Astrocyte of the cerebellum (primary cell): ENCODE measurements at regions not wholly inside any gene's neighbourhood (a gene's known extent, or its start where the extent isn't known, plus 50 kb on each side); places are given as distances from the start of the nearest gene placed in this dataset.

Experiments
- DNase-seq: peaks from one replicate; pipeline ENCODE4 v3.0.0-alpha.2; 2011; ENCODE audit warnings: low read depth
- H3K4me3 ChIP-seq: 2 replicates; pipeline ENCODE4 v1.5.1; 2011; ENCODE audit warnings: mild to moderate bottlenecking, low read depth, low read length, moderate library complexity
- CTCF ChIP-seq: IDR thresholded peaks from 2 replicates; pipeline ENCODE4 v1.5.1; 2012; ENCODE audit warnings: low read length, low read depth, moderate library complexity, mild to moderate bottlenecking; ENCODE audit errors: missing control alignments
- in situ Hi-C: cut with HindIII; loops from 2 replicates; pipeline ENCODE4 v1.10.0; 2017; ENCODE audit warnings: low sequenced_read_pairs

GRCh38 chr6:8181951-8182845 is 79.8 kb upstream of the EEF1E1 start:
- no peak for DNase-seq
- TF ChIP-seq CTCF = no peak
- no peak overlapping the region for H3K4me3 ChIP-seq
- in situ Hi-C loops = no loop called here

GRCh38 chr6:8181160-8181881 is 79.0 kb upstream of the EEF1E1 start:
- in situ Hi-C loops = no loop called here
- no peak for DNase-seq
- TF ChIP-seq CTCF = no peak
- H3K4me3 ChIP-seq = no peak overlapping the region

- in situ Hi-C loops = no loop called here
Observed at GRCh38 chr6:8180327-8181159, 78.2 kb upstream of the EEF1E1 start.

GRCh38 chr6:8177721-8178120 is 75.4 kb upstream of the EEF1E1 start:
- in situ Hi-C loops = no loop called here
- DNase-seq = no peak
- no peak overlapping the region for H3K4me3 ChIP-seq
- TF ChIP-seq CTCF = no peak

More at GRCh38 chr6:8180327-8181159, 78.2 kb upstream of the EEF1E1 start:
- peak; percentile 70 for DNase-seq
- no peak overlapping the region for H3K4me3 ChIP-seq
- TF ChIP-seq CTCF = no peak

GRCh38 chr6:8175046-8175777 is 72.9 kb upstream of the EEF1E1 start:
- no peak for DNase-seq
- in situ Hi-C loops = no loop called here
- TF ChIP-seq CTCF = no peak
- H3K4me3 ChIP-seq = no peak overlapping the region
